Right ventricle myocardium superior (tissue), 1 donor: ENCODE measurements at regions not wholly inside any gene's neighbourhood (a gene's known extent, or its start where the extent isn't known, plus 50 kb on each side); places are given as distances from the start of the nearest gene placed in this dataset.

Experiments
- ATAC-seq: fragments of 200-7000 bp; cut with Tn5 transposase; one replicate; pipeline ENCODE4 v1.9.1; 2020; ENCODE audit warnings: mild to moderate bottlenecking; ENCODE audit not compliant: poor library complexity
- DNase-seq: peaks from one replicate; pipeline ENCODE4 v3.0.0-alpha.2; 2020
- intact Hi-C: fragments of 100-400 bp; cut with DNase I; formaldehyde crosslinking; loops from one replicate; pipeline ENCODE4 v1.11.2; 2022
- donor health status: DM: no; HTN: yes; CAD: no; lungs with severe emphysema.

GRCh38 chr14:100396266-100396795, 73.2 kb downstream of the SLC25A47 start:
- ATAC-seq (no peak), DNase-seq (no peak)
- intact Hi-C loops: no loop called here

GRCh38 chr14:100397005-100397404, 73.9 kb downstream of the SLC25A47 start:
- ATAC-seq (no peak), DNase-seq (no peak)
- intact Hi-C loops: no loop called here

- ATAC-seq (no peak), DNase-seq (no peak)
- intact Hi-C loops: no loop called here
Observed at GRCh38 chr14:100398044-100398443, 74.9 kb downstream of the SLC25A47 start.

GRCh38 chr14:100399052-100399849, 76.1 kb downstream of the SLC25A47 start:
- intact Hi-C loops: no loop called here
- no peak for ATAC-seq

GRCh38 chr14:100400115-100400514, 77.0 kb downstream of the SLC25A47 start:
- DNase-seq (no peak), ATAC-seq (peak; percentile 27)
- intact Hi-C loops: no loop called here

More at GRCh38 chr14:100399052-100399849, 76.1 kb downstream of the SLC25A47 start:
- DNase-seq: no peak

- intact Hi-C loops: no loop called here
- DNase-seq: no peak
- ATAC-seq: no peak
Observed at GRCh38 chr14:100401031-100401692, 78.0 kb downstream of the SLC25A47 start.

GRCh38 chr14:100401792-100402191, 78.7 kb downstream of the SLC25A47 start:
- intact Hi-C loops: no loop called here
- no peak for DNase-seq
- ATAC-seq: no peak

- no peak for ATAC-seq
- no peak for DNase-seq
- intact Hi-C loops: no loop called here
Observed at GRCh38 chr14:100402631-100403030, 79.5 kb downstream of the SLC25A47 start.

GRCh38 chr14:100403105-100403504, 80.0 kb downstream of the SLC25A47 start:
- ATAC-seq: no peak
- DNase-seq: no peak
- intact Hi-C loops: no loop called here

- intact Hi-C loops: no loop called here
- no peak for ATAC-seq
- DNase-seq: no peak
Observed at GRCh38 chr14:100403802-100404365, 80.7 kb downstream of the SLC25A47 start.

- DNase-seq: no peak
- ATAC-seq: no peak
- intact Hi-C loops: no loop called here
Observed at GRCh38 chr14:100404419-100404818, 81.3 kb downstream of the SLC25A47 start.

- no peak for DNase-seq
- ATAC-seq: no peak
- intact Hi-C loops: no loop called here
Observed at GRCh38 chr14:100405760-100406455, 82.8 kb downstream of the SLC25A47 start.

- ATAC-seq: peak; percentile 55
- no peak for DNase-seq
- intact Hi-C loops: no loop called here
Observed at GRCh38 chr14:100406505-100407131, 83.5 kb downstream of the SLC25A47 start.

GRCh38 chr14:100407376-100408102, 84.4 kb downstream of the SLC25A47 start:
- ATAC-seq: no peak
- no peak for DNase-seq
- intact Hi-C loops: no loop called here

GRCh38 chr14:100408350-100409002, 85.3 kb downstream of the SLC25A47 start:
- no peak for ATAC-seq
- intact Hi-C loops: no loop called here
- DNase-seq: no peak

GRCh38 chr14:100409003-100409360, 85.8 kb downstream of the SLC25A47 start:
- intact Hi-C loops: no loop called here

GRCh38 chr14:100409651-100410050, 86.5 kb downstream of the SLC25A47 start:
- intact Hi-C loops: no loop called here

More at GRCh38 chr14:100409003-100409360, 85.8 kb downstream of the SLC25A47 start:
- ATAC-seq (no peak), DNase-seq (no peak)

More at GRCh38 chr14:100409651-100410050, 86.5 kb downstream of the SLC25A47 start:
- no peak for ATAC-seq
- DNase-seq: no peak
